Natural killer cell (primary cell): ENCODE measurements at regions not wholly inside any gene's neighbourhood (a gene's known extent, or its start where the extent isn't known, plus 50 kb on each side); places are given as distances from the start of the nearest gene placed in this dataset.

Experiments
- ATAC-seq, 3 donors: fragments of 150-1000 bp in 2 of 3; fragments of 200-7000 bp in 1 of 3; cut with Tn5 transposase; 1 replicate in 1 of 3; 2 replicates in 2 of 3; pipeline ENCODE4 v1.10.0; 2021; ENCODE audit warnings: mild to moderate bottlenecking in 2 of 3, moderate library complexity in 2 of 3
- DNase-seq, 2 donors: peaks; one replicate each; pipeline versions ENCODE4 v3.0.0 to v3.0.0-alpha.2; 2013 to 2021; ENCODE audit warnings: mixed read lengths in 1 of 2
- H3K27ac ChIP-seq: one replicate; pipeline ENCODE4 v1.5.1; 2013; ENCODE audit warnings: mild to moderate bottlenecking, low read length
- H3K27me3 ChIP-seq: one replicate; pipeline ENCODE4 v1.6.1; 2013; ENCODE audit warnings: low read length; ENCODE audit not compliant: control insufficient read depth, insufficient read depth
- H3K36me3 ChIP-seq: one replicate; pipeline ENCODE4 v1.6.1; 2013; ENCODE audit warnings: low read length; ENCODE audit not compliant: control insufficient read depth, insufficient read depth
- H3K4me1 ChIP-seq: one replicate; pipeline ENCODE4 v1.6.1; 2013; ENCODE audit warnings: low read length; ENCODE audit not compliant: control insufficient read depth, insufficient read depth
- H3K4me3 ChIP-seq: one replicate; pipeline ENCODE4 v1.5.1; 2013; ENCODE audit warnings: low read length
- H3K9me3 ChIP-seq: one replicate; pipeline ENCODE4 v1.6.1; 2013; ENCODE audit warnings: low read length; ENCODE audit not compliant: control insufficient read depth, insufficient read depth
- H3K27ac Mint-ChIP-seq, 2 donors: one replicate each; pipeline ENCODE4 v1.8.0; 2022; ENCODE audit warnings: mild to moderate bottlenecking in 2 of 2, mixed read lengths in 2 of 2, moderate library complexity in 1 of 2
- H3K27me3 Mint-ChIP-seq, 2 donors: one replicate each; pipeline ENCODE4 v1.8.0; 2022; ENCODE audit warnings: low read depth in 2 of 2, mixed read lengths in 2 of 2
- H3K36me3 Mint-ChIP-seq: one replicate; pipeline ENCODE4 v1.8.0; 2022; ENCODE audit warnings: mixed read lengths
- H3K4me1 Mint-ChIP-seq, 2 donors: one replicate each; pipeline ENCODE4 v1.8.0; 2022; ENCODE audit warnings: mixed read lengths in 2 of 2
- H3K4me3 Mint-ChIP-seq: one replicate; pipeline ENCODE4 v1.8.0; 2022; ENCODE audit warnings: mild to moderate bottlenecking, moderate library complexity, mixed read lengths
- H3K9me3 Mint-ChIP-seq, 2 donors: one replicate each; pipeline ENCODE4 v1.8.0; 2022; ENCODE audit warnings: mixed read lengths in 2 of 2
- CTCF ChIP-seq: fragments of 200-600 bp; IDR thresholded peaks from one replicate; pipeline ENCODE4 v1.8.0; 2022; ENCODE audit warnings: antibody characterized with exemption
- WGBS: methylation state at CpG from one replicate; pipeline ENCODE4 v1.1.7; 2013; ENCODE audit warnings: missing lambda C conversion rate; ENCODE audit not compliant: insufficient coverage; 5-methylcytosine and 5-hydroxymethylcytosine counted together
- intact Hi-C: fragments of 100-400 bp; cut with micrococcal nuclease; formaldehyde crosslinking; loops from one replicate; pipeline ENCODE4 v1.14.2; 2022

GRCh38 chr5:79849486-79850315 is 141.4 kb downstream of the MTX3 start:
- 92% methylated on average over 16 of the region's 16 CpGs for whole genome bisulfite sequencing
- no peaks in the 10 kb centered on the region for H3K27me3 ChIP-seq
- H3K36me3 ChIP-seq: no peaks in the 10 kb centered on the region
- Mint-ChIP-seq H3K36me3 (no peaks in the 10 kb centered on the region), H3K4me1 (no peaks in the 10 kb centered on the region), H3K4me3 (no peak overlapping the region), H3K27me3 (peaks cover 10 to 12% of the 10 kb centered on the region in 2 donors), H3K27ac (no peak overlapping the region), H3K9me3 (no peaks in the 10 kb centered on the region)
- no peak for TF ChIP-seq CTCF
- no peak overlapping the region for H3K27ac ChIP-seq
- H3K4me3 ChIP-seq: no peak overlapping the region
- DNase-seq: no peak
- intact Hi-C loops: no loop called here
- no peaks in the 10 kb centered on the region for H3K4me1 ChIP-seq
- ATAC-seq: no peak
- H3K9me3 ChIP-seq: no peaks in the 10 kb centered on the region
